ENCODE measurements at regions not wholly inside any gene's neighbourhood (a gene's known extent, or its start where the extent isn't known, plus 50 kb on each side); places are given as distances from the start of the nearest gene placed in this dataset.
"Not testable (repeated sequence)": the region's sequence is repeated elsewhere in the genome, so short reads cannot be mapped to it uniquely, and the experiment has no call there.

- no peak overlapping the region for H3K4me3 Mint-ChIP-seq
- peaks cover 12% of the 10 kb centered on the region for H3K9me3 Mint-ChIP-seq
- no peak for DNase-seq (ENCODE audit: low spot score)
- no peaks in the 10 kb centered on the region for H3K36me3 Mint-ChIP-seq (ENCODE audit: low read depth)
- no peaks in the 10 kb centered on the region for H3K4me1 Mint-ChIP-seq (ENCODE audit: low read depth)
- H3K27me3 Mint-ChIP-seq (ENCODE audit: low read depth) = no peaks in the 10 kb centered on the region
- H3K27ac Mint-ChIP-seq = no peak overlapping the region
Measured at GRCh38 chr9:22813529-22813928, 366.9 kb downstream of the DMRTA1 start.

- H3K27me3 Mint-ChIP-seq (ENCODE audit: low read depth) = no peaks in the 10 kb centered on the region
- no peaks in the 10 kb centered on the region for H3K36me3 Mint-ChIP-seq (ENCODE audit: low read depth)
- peaks cover 26% of the 10 kb centered on the region for H3K9me3 Mint-ChIP-seq
- H3K4me3 Mint-ChIP-seq = no peak overlapping the region
- no peak overlapping the region for H3K27ac Mint-ChIP-seq
- no peak for DNase-seq (ENCODE audit: low spot score)
- no peaks in the 10 kb centered on the region for H3K4me1 Mint-ChIP-seq (ENCODE audit: low read depth)
Measured at GRCh38 chr9:22815246-22815645, 368.6 kb downstream of the DMRTA1 start.

- Mint-ChIP-seq H3K27ac (no peak overlapping the region), H3K36me3 (ENCODE audit: low read depth) (no peaks in the 10 kb centered on the region), H3K9me3 (peaks cover 35% of the 10 kb centered on the region), H3K4me1 (ENCODE audit: low read depth) (no peaks in the 10 kb centered on the region), H3K27me3 (ENCODE audit: low read depth) (no peaks in the 10 kb centered on the region), H3K4me3 (no peak overlapping the region)
- no peak for DNase-seq (ENCODE audit: low spot score)
Measured at GRCh38 chr9:22817181-22817580, 370.6 kb downstream of the DMRTA1 start.

GRCh38 chr9:22829236-22829635 is 382.6 kb downstream of the DMRTA1 start:
- no peak for DNase-seq (ENCODE audit: low spot score)
- Mint-ChIP-seq H3K9me3 (peaks cover 23% of the 10 kb centered on the region), H3K36me3 (ENCODE audit: low read depth) (no peaks in the 10 kb centered on the region), H3K27ac (no peak overlapping the region), H3K4me1 (ENCODE audit: low read depth) (no peaks in the 10 kb centered on the region), H3K27me3 (ENCODE audit: low read depth) (no peaks in the 10 kb centered on the region), H3K4me3 (no peak overlapping the region)

- Mint-ChIP-seq H3K9me3 (peaks cover 19% of the 10 kb centered on the region), H3K4me3 (no peak overlapping the region), H3K27ac (no peak overlapping the region), H3K36me3 (ENCODE audit: low read depth) (no peaks in the 10 kb centered on the region), H3K4me1 (ENCODE audit: low read depth) (no peaks in the 10 kb centered on the region), H3K27me3 (ENCODE audit: low read depth) (no peaks in the 10 kb centered on the region)
- DNase-seq (ENCODE audit: low spot score) = no peak
Measured at GRCh38 chr9:22838266-22838665, 391.6 kb downstream of the DMRTA1 start.

GRCh38 chr9:22840641-22841040 is 394.0 kb downstream of the DMRTA1 start:
- no peaks in the 10 kb centered on the region for H3K27me3 Mint-ChIP-seq (ENCODE audit: low read depth)
- H3K9me3 Mint-ChIP-seq = peaks cover 35% of the 10 kb centered on the region
- H3K4me1 Mint-ChIP-seq (ENCODE audit: low read depth) = no peaks in the 10 kb centered on the region
- DNase-seq (ENCODE audit: low spot score) = no peak
- no peak overlapping the region for H3K4me3 Mint-ChIP-seq
- H3K27ac Mint-ChIP-seq = no peak overlapping the region
- no peaks in the 10 kb centered on the region for H3K36me3 Mint-ChIP-seq (ENCODE audit: low read depth)

GRCh38 chr9:22845243-22845642 is 398.6 kb downstream of the DMRTA1 start:
- not testable (repeated sequence) for H3K4me3 Mint-ChIP-seq; DNase-seq (ENCODE audit: low spot score); H3K36me3 Mint-ChIP-seq (ENCODE audit: low read depth); H3K4me1 Mint-ChIP-seq (ENCODE audit: low read depth); H3K27ac Mint-ChIP-seq; H3K27me3 Mint-ChIP-seq (ENCODE audit: low read depth)
- peaks cover 62% of the 10 kb centered on the region for H3K9me3 Mint-ChIP-seq

GRCh38 chr9:22855980-22856379 is 409.4 kb downstream of the DMRTA1 start:
- Mint-ChIP-seq H3K27me3 (ENCODE audit: low read depth) (no peaks in the 10 kb centered on the region), H3K36me3 (ENCODE audit: low read depth) (no peaks in the 10 kb centered on the region), H3K4me1 (ENCODE audit: low read depth) (no peaks in the 10 kb centered on the region), H3K27ac (no peak overlapping the region), H3K4me3 (no peak overlapping the region), H3K9me3 (peaks cover 43% of the 10 kb centered on the region)
- no peak for DNase-seq (ENCODE audit: low spot score)

- H3K36me3 Mint-ChIP-seq (ENCODE audit: low read depth) = no peaks in the 10 kb centered on the region
- no peaks in the 10 kb centered on the region for H3K27me3 Mint-ChIP-seq (ENCODE audit: low read depth)
- H3K4me1 Mint-ChIP-seq (ENCODE audit: low read depth) = no peaks in the 10 kb centered on the region
- DNase-seq (ENCODE audit: low spot score) = no peak
- no peak overlapping the region for H3K4me3 Mint-ChIP-seq
- peaks cover 46% of the 10 kb centered on the region for H3K9me3 Mint-ChIP-seq
- H3K27ac Mint-ChIP-seq = no peak overlapping the region
Measured at GRCh38 chr9:22857316-22857715, 410.7 kb downstream of the DMRTA1 start.

- H3K4me1 Mint-ChIP-seq (ENCODE audit: low read depth) = no peaks in the 10 kb centered on the region
Measured at GRCh38 chr9:22863106-22863505, 416.5 kb downstream of the DMRTA1 start.

GRCh38 chr9:22863736-22864135 is 417.1 kb downstream of the DMRTA1 start:
- Mint-ChIP-seq H3K36me3 (ENCODE audit: low read depth) (no peaks in the 10 kb centered on the region), H3K9me3 (peaks cover 36% of the 10 kb centered on the region), H3K27ac (no peak overlapping the region), H3K4me3 (no peak overlapping the region), H3K27me3 (ENCODE audit: low read depth) (no peaks in the 10 kb centered on the region), H3K4me1 (ENCODE audit: low read depth) (no peaks in the 10 kb centered on the region)
- DNase-seq (ENCODE audit: low spot score) = no peak

More at GRCh38 chr9:22863106-22863505, 416.5 kb downstream of the DMRTA1 start:
- no peak for DNase-seq (ENCODE audit: low spot score)
- Mint-ChIP-seq H3K9me3 (peaks cover 43% of the 10 kb centered on the region), H3K4me3 (no peak overlapping the region), H3K27me3 (ENCODE audit: low read depth) (no peaks in the 10 kb centered on the region), H3K27ac (no peak overlapping the region), H3K36me3 (ENCODE audit: low read depth) (no peaks in the 10 kb centered on the region)

GRCh38 chr9:22893196-22893843 is 446.7 kb downstream of the DMRTA1 start:
- H3K36me3 Mint-ChIP-seq (ENCODE audit: low read depth) = no peaks in the 10 kb centered on the region
- H3K4me1 Mint-ChIP-seq (ENCODE audit: low read depth) = no peaks in the 10 kb centered on the region
- no peak overlapping the region for H3K27ac Mint-ChIP-seq
- H3K9me3 Mint-ChIP-seq = peaks cover 20% of the 10 kb centered on the region
- DNase-seq (ENCODE audit: low spot score) = no peak
- no peaks in the 10 kb centered on the region for H3K27me3 Mint-ChIP-seq (ENCODE audit: low read depth)
- H3K4me3 Mint-ChIP-seq = no peak overlapping the region

GRCh38 chr9:22898591-22898990 is 452.0 kb downstream of the DMRTA1 start:
- no peak for DNase-seq (ENCODE audit: low spot score)
- Mint-ChIP-seq H3K36me3 (ENCODE audit: low read depth) (no peaks in the 10 kb centered on the region), H3K4me1 (ENCODE audit: low read depth) (no peaks in the 10 kb centered on the region), H3K4me3 (no peak overlapping the region), H3K9me3 (peaks cover 7% of the 10 kb centered on the region), H3K27ac (no peak overlapping the region), H3K27me3 (ENCODE audit: low read depth) (no peaks in the 10 kb centered on the region)

- DNase-seq (ENCODE audit: low spot score) = no peak
- no peaks in the 10 kb centered on the region for H3K36me3 Mint-ChIP-seq (ENCODE audit: low read depth)
- H3K4me1 Mint-ChIP-seq (ENCODE audit: low read depth) = no peaks in the 10 kb centered on the region
- no peak overlapping the region for H3K27ac Mint-ChIP-seq
- no peaks in the 10 kb centered on the region for H3K27me3 Mint-ChIP-seq (ENCODE audit: low read depth)
- no peak overlapping the region for H3K4me3 Mint-ChIP-seq
- peaks cover 27% of the 10 kb centered on the region for H3K9me3 Mint-ChIP-seq
Measured at GRCh38 chr9:22911632-22912031, 465.0 kb downstream of the DMRTA1 start.

GRCh38 chr9:22913026-22913425 is 466.4 kb downstream of the DMRTA1 start:
- DNase-seq (ENCODE audit: low spot score) = no peak
- peaks cover 22% of the 10 kb centered on the region for H3K9me3 Mint-ChIP-seq
- H3K27me3 Mint-ChIP-seq (ENCODE audit: low read depth) = no peaks in the 10 kb centered on the region
- H3K4me1 Mint-ChIP-seq (ENCODE audit: low read depth) = no peaks in the 10 kb centered on the region
- no peak overlapping the region for H3K27ac Mint-ChIP-seq
- H3K36me3 Mint-ChIP-seq (ENCODE audit: low read depth) = no peaks in the 10 kb centered on the region
- no peak overlapping the region for H3K4me3 Mint-ChIP-seq
